ENCODE measurements at regions not wholly inside any gene's neighbourhood (a gene's known extent, or its start where the extent isn't known, plus 50 kb on each side); places are given as distances from the start of the nearest gene placed in this dataset.

DNA sequence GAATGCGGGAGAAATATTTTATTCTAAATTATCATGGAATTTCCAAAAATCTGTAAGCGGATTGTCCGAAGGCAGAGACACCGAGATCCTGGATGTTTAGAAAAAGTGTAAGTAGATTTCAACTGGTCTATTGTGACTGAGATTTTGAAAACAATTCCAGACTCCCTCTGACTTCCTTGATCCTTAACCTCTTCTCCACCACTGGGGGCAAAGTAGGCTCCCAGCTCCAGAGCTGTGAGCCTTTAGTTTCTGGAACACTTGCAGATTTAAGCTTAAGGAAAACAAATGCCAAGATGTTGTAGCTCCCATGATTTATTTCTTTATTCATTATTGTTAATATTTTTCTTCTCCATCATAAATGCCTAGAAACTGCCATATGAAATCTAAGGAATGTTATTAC is 1320.5 kb upstream of the SEL1L start:
- TF ChIP-seq FOXA1 (IDR thresholded peaks at IDR 0.05), result no peak
- TF ChIP-seq HDGF (IDR thresholded peaks at IDR 0.05; ENCODE audit: borderline replicate concordance), result no peak
- no peak for TF ChIP-seq NFRKB (IDR thresholded peaks at IDR 0.05)
- TF ChIP-seq SP1 (IDR thresholded peaks at IDR 0.05), result no peak
